ENCODE measurements at regions not wholly inside any gene's neighbourhood (a gene's known extent, or its start where the extent isn't known, plus 50 kb on each side); places are given as distances from the start of the nearest gene placed in this dataset.
"Not testable (repeated sequence)": the region's sequence is repeated elsewhere in the genome, so short reads cannot be mapped to it uniquely, and the experiment has no call there.

GRCh38 chr5:40338434-40338833 is 341.3 kb upstream of the PTGER4 start:
- TF ChIP-seq, protein P1, sequence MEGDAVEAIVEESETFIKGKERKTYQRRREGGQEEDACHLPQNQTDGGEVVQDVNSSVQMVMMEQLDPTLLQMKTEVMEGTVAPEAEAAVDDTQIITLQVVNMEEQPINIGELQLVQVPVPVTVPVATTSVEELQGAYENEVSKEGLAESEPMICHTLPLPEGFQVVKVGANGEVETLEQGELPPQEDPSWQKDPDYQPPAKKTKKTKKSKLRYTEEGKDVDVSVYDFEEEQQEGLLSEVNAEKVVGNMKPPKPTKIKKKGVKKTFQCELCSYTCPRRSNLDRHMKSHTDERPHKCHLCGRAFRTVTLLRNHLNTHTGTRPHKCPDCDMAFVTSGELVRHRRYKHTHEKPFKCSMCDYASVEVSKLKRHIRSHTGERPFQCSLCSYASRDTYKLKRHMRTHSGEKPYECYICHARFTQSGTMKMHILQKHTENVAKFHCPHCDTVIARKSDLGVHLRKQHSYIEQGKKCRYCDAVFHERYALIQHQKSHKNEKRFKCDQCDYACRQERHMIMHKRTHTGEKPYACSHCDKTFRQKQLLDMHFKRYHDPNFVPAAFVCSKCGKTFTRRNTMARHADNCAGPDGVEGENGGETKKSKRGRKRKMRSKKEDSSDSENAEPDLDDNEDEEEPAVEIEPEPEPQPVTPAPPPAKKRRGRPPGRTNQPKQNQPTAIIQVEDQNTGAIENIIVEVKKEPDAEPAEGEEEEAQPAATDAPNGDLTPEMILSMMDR (IDR thresholded peaks at IDR 0.05; ENCODE audit: low read depth, low read length) = not testable (repeated sequence)
- not testable (repeated sequence) for TF ChIP-seq EZH2phosphoT487 (IDR thresholded peaks at IDR 0.05; ENCODE audit: low read depth)

Measured in OCI-LY3 (cell line).